Tibial nerve (tissue), 3 donors: ENCODE measurements at regions not wholly inside any gene's neighbourhood (a gene's known extent, or its start where the extent isn't known, plus 50 kb on each side); places are given as distances from the start of the nearest gene placed in this dataset.

ENCODE experiments used
- CTCF ChIP-seq, 5 experiments: fragments of 200-600 bp in 3 of 5; fragments of 450-650 bp in 2 of 5; sonication (generic) in 3 of 5; IDR thresholded peaks; one replicate each; pipeline ENCODE4 v1.5.1; 2016 to 2019; ENCODE audit warnings: antibody characterized with exemption in 5 of 5, mild to moderate bottlenecking in 3 of 5, moderate library complexity in 2 of 5
- POLR2A ChIP-seq, 2 donors: fragments of 450-650 bp; IDR thresholded peaks; one replicate each; pipeline ENCODE4 v1.6.1; 2017; ENCODE audit warnings: antibody characterized with exemption in 2 of 2, mild to moderate bottlenecking in 2 of 2, moderate library complexity in 2 of 2

- TF ChIP-seq CTCF (IDR thresholded peaks at IDR 0.05) (no peak), POLR2A (IDR thresholded peaks at IDR 0.05) (no peak)
Observed at GRCh38 chr7:115632636-115633035, 397.9 kb downstream of the TFEC start.
